WI38 (cell line): ENCODE measurements at regions not wholly inside any gene's neighbourhood (a gene's known extent, or its start where the extent isn't known, plus 50 kb on each side); places are given as distances from the start of the nearest gene placed in this dataset.
"Not testable (repeated sequence)": the region's sequence is repeated elsewhere in the genome, so short reads cannot be mapped to it uniquely, and the experiment has no call there.

Source experiments
- H3K4me3 ChIP-seq: 2 replicates; pipeline ENCODE4 v1.5.1; 2011; ENCODE audit warnings: low read depth, mild to moderate bottlenecking, control low read depth, low read length
- CTCF ChIP-seq: IDR thresholded peaks from 2 replicates; pipeline ENCODE4 v1.5.1; 2012; ENCODE audit warnings: low read depth, mild to moderate bottlenecking, control low read depth, low read length

- H3K4me3 ChIP-seq = no peak overlapping the region
- TF ChIP-seq CTCF = no peak
These were observed 59.3 kb upstream of the MRTFB start for GRCh38 chr16:14011846-14012245.

GRCh38 chr16:14013145-14013570, 58.0 kb upstream of the MRTFB start:
- TF ChIP-seq CTCF = no peak
- H3K4me3 ChIP-seq = no peak overlapping the region

GRCh38 chr16:14013571-14014283, 57.4 kb upstream of the MRTFB start:
- 0 out of 2 replicates have a peak overlapping the region, but pooled peaks have one; percentile 9 for H3K4me3 ChIP-seq
- no peak for TF ChIP-seq CTCF

GRCh38 chr16:14014284-14014625, 56.9 kb upstream of the MRTFB start:
- no peak for TF ChIP-seq CTCF
- no peak overlapping the region for H3K4me3 ChIP-seq

GRCh38 chr16:14015033-14015432, 56.1 kb upstream of the MRTFB start:
- H3K4me3 ChIP-seq = no peak overlapping the region
- TF ChIP-seq CTCF = no peak

- no peak for TF ChIP-seq CTCF
- no peak overlapping the region for H3K4me3 ChIP-seq
These were observed 55.7 kb upstream of the MRTFB start for GRCh38 chr16:14015461-14015860.

GRCh38 chr16:14015948-14016347, 55.2 kb upstream of the MRTFB start:
- H3K4me3 ChIP-seq = no peak overlapping the region

GRCh38 chr16:14016362-14016761, 54.8 kb upstream of the MRTFB start:
- H3K4me3 ChIP-seq = not testable (repeated sequence)

More at GRCh38 chr16:14015948-14016347, 55.2 kb upstream of the MRTFB start:
- no peak for TF ChIP-seq CTCF
